B cell (primary cell): ENCODE measurements at regions not wholly inside any gene's neighbourhood (a gene's known extent, or its start where the extent isn't known, plus 50 kb on each side); places are given as distances from the start of the nearest gene placed in this dataset.

Experiments
- ATAC-seq: fragments of 200-7000 bp; cut with Tn5 transposase; one replicate; pipeline ENCODE4 v1.10.0; 2021; ENCODE audit warnings: low read depth, mild to moderate bottlenecking, moderate number of reproducible peaks, moderate library complexity
- CTCF ChIA-PET: fragments of 350-600 bp; sonication (Branson Sonifier 250); formaldehyde crosslinking; loops from one replicate; lab custom pipeline; 2021; ENCODE audit warnings: antibody characterized with exemption, inconsistent platforms; lab: Charles Lee
- POLR2A ChIA-PET: fragments of 350-600 bp; sonication (Branson Sonifier 250); formaldehyde crosslinking; loops from one replicate; lab custom pipeline; 2021; ENCODE audit warnings: antibody characterized with exemption; lab: Charles Lee
- DNase-seq: peaks from one replicate; pipeline ENCODE4 v3.0.0; 2013
- H2AFZ ChIP-seq: 2 replicates; pipeline ENCODE4 v1.6.1; 2012; ENCODE audit warnings: mild to moderate bottlenecking, low read depth, low read length; ENCODE audit not compliant: insufficient read depth, poor library complexity, severe bottlenecking
- H3K27ac ChIP-seq, 2 donors: 1 replicate in 1 of 2; 2 replicates in 1 of 2; pipeline ENCODE4 v1.5.1; 2012 to 2013; ENCODE audit warnings: low read length in 2 of 2, mild to moderate bottlenecking in 2 of 2, moderate library complexity in 1 of 2
- H3K27me3 ChIP-seq, 4 experiments: fragments of 200-600 bp in 1 of 4; sonication (generic) in 1 of 4; replicated peaks in 1 of 4; 1 replicate in 2 of 4; 2 replicates in 2 of 4; pipeline versions ENCODE4 v1.6.1 to v1.7.0; 2013 to 2016; ENCODE audit warnings: low read length in 3 of 4, mild to moderate bottlenecking in 2 of 4, mixed read lengths in 1 of 4, moderate library complexity in 1 of 4; ENCODE audit not compliant: insufficient read depth in 4 of 4, control insufficient read depth in 3 of 4; ENCODE audit errors: control extremely low read depth in 1 of 4
- H3K36me3 ChIP-seq, 2 experiments: replicated peaks in 1 of 2; 1 replicate in 1 of 2; 2 replicates in 1 of 2; pipeline versions ENCODE4 v1.6.1 to v1.7.1; 2013; ENCODE audit warnings: low read length in 1 of 2; ENCODE audit not compliant: insufficient read depth in 2 of 2, control insufficient read depth in 1 of 2; ENCODE audit errors: control extremely low read depth in 1 of 2, extremely low read depth in 1 of 2
- H3K4me1 ChIP-seq, 2 donors: fragments of 200-600 bp in 1 of 2; sonication (generic) in 1 of 2; 1 replicate in 1 of 2; 2 replicates in 1 of 2; pipeline versions ENCODE4 v1.5.1 to v1.6.1; 2013 to 2017; ENCODE audit warnings: low read length in 2 of 2; ENCODE audit not compliant: control insufficient read depth in 2 of 2, insufficient read depth in 2 of 2
- H3K4me2 ChIP-seq: replicated peaks from 2 replicates; pipeline ENCODE3; 2012; ENCODE audit warnings: mild to moderate bottlenecking, low read depth, low read length; ENCODE audit not compliant: poor library complexity, severe bottlenecking
- H3K4me3 ChIP-seq, 5 experiments: fragments of 200-600 bp in 1 of 5; sonication (generic) in 1 of 5; 1 replicate in 3 of 5; 2 replicates in 2 of 5; pipeline versions ENCODE4 v1.5.1 to v1.7.0; 2011 to 2016; ENCODE audit warnings: low read length in 4 of 5, mild to moderate bottlenecking in 4 of 5, low read depth in 2 of 5, control low read depth in 1 of 5, moderate library complexity in 1 of 5; ENCODE audit not compliant: insufficient read depth in 1 of 5; ENCODE audit errors: control extremely low read depth in 1 of 5, extremely low read depth in 1 of 5
- H3K79me2 ChIP-seq: fragments of 200-600 bp; sonication (generic); one replicate; pipeline ENCODE4 v1.6.0; 2016; ENCODE audit warnings: low read length; ENCODE audit not compliant: control insufficient read depth, insufficient read depth
- H3K9ac ChIP-seq: fragments of 200-600 bp; sonication (generic); 2 replicates; pipeline ENCODE4 v1.6.1; 2017; ENCODE audit warnings: mild to moderate bottlenecking, low read length, moderate library complexity
- H3K9me3 ChIP-seq, 3 donors: one replicate each; pipeline versions ENCODE4 v1.6.1 to v1.7.1; 2013; ENCODE audit warnings: low read length in 2 of 3; ENCODE audit not compliant: control insufficient read depth in 2 of 3, insufficient read depth in 1 of 3; ENCODE audit errors: control extremely low read depth in 1 of 3
- H4K20me1 ChIP-seq: 2 replicates; pipeline ENCODE4 v1.6.0; 2012; ENCODE audit warnings: mild to moderate bottlenecking, low read length; ENCODE audit not compliant: insufficient read depth, control insufficient read depth, poor library complexity, severe bottlenecking
- H3K27ac Mint-ChIP-seq: one replicate; pipeline ENCODE4 v1.8.0; 2021; ENCODE audit warnings: mixed read lengths
- H3K27me3 Mint-ChIP-seq: one replicate; pipeline ENCODE4 v1.8.0; 2021; ENCODE audit warnings: mixed read lengths
- H3K4me1 Mint-ChIP-seq: one replicate; pipeline ENCODE4 v1.8.0; 2021; ENCODE audit warnings: mixed read lengths
- H3K4me3 Mint-ChIP-seq: one replicate; pipeline ENCODE4 v1.8.0; 2021; ENCODE audit warnings: mixed read lengths
- H3K9me3 Mint-ChIP-seq: one replicate; pipeline ENCODE4 v1.8.0; 2022; ENCODE audit warnings: mixed read lengths; ENCODE audit not compliant: insufficient read depth
- CTCF ChIP-seq: fragments of 200-600 bp; IDR thresholded peaks from one replicate; pipeline ENCODE4 v1.8.0; 2022; ENCODE audit warnings: antibody characterized with exemption, mild to moderate bottlenecking
- EZH2 ChIP-seq: IDR thresholded peaks from 2 replicates; pipeline ENCODE4 v1.6.1; 2012; ENCODE audit warnings: borderline replicate concordance, low read depth, mild to moderate bottlenecking, moderate library complexity, low read length; ENCODE audit not compliant: insufficient read depth, poor library complexity, severe bottlenecking
- WGBS: methylation state at CpG from one replicate; pipeline ENCODE4 v1.1.5; 2013; ENCODE audit warnings: missing lambda C conversion rate; ENCODE audit not compliant: insufficient coverage; 5-methylcytosine and 5-hydroxymethylcytosine counted together
- intact Hi-C: fragments of 100-400 bp; cut with micrococcal nuclease; formaldehyde crosslinking; loops from one replicate; pipeline ENCODE4 v1.10.0; 2022

DNA sequence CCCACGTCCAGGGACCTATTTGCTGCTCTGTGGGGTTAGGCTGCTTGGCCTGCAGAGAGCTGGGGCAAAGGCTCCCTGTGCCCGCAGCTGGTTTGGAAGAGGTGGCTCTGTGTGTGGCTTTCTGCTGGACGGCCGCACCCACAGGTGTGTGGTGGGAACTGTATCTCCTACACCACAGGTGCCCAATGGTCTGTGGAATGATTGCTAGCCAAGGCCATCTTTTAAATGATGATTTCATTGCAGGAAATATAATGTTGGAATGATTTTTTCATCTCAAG lies 178.4 kb downstream of the DLL1 start:
- WGBS, result 92% methylated on average over 2 of the region's 4 CpGs
- TF ChIP-seq EZH2 (no peak), CTCF (no peak)
- CTCF ChIA-PET, result no interaction called here
- no peak overlapping the region for H3K27ac ChIP-seq
- no peaks in the 10 kb centered on the region for H3K36me3 ChIP-seq
- no peak overlapping the region for H2AFZ ChIP-seq
- no peak for DNase-seq
- ATAC-seq, result no peak
- H3K4me3 ChIP-seq, result no peak overlapping the region
- intact Hi-C loops, result no loop called here
- POLR2A ChIA-PET, result no interaction called here
- H3K27me3 Mint-ChIP-seq, result peaks cover 13% of the 10 kb centered on the region
- no peaks in the 10 kb centered on the region for H4K20me1 ChIP-seq
- H3K79me2 ChIP-seq, result no peaks in the 10 kb centered on the region
- no peaks in the 10 kb centered on the region for H3K4me1 Mint-ChIP-seq
- H3K27me3 ChIP-seq, result no peaks in the 10 kb centered on the region
- no peaks in the 10 kb centered on the region for H3K9me3 Mint-ChIP-seq
- no peak overlapping the region for H3K4me3 Mint-ChIP-seq
- no peaks in the 10 kb centered on the region for H3K9me3 ChIP-seq
- no peaks in the 10 kb centered on the region for H3K4me1 ChIP-seq
- no peak overlapping the region for H3K27ac Mint-ChIP-seq
- H3K9ac ChIP-seq, result no peak overlapping the region
- no peak overlapping the region for H3K4me2 ChIP-seq

DNA sequence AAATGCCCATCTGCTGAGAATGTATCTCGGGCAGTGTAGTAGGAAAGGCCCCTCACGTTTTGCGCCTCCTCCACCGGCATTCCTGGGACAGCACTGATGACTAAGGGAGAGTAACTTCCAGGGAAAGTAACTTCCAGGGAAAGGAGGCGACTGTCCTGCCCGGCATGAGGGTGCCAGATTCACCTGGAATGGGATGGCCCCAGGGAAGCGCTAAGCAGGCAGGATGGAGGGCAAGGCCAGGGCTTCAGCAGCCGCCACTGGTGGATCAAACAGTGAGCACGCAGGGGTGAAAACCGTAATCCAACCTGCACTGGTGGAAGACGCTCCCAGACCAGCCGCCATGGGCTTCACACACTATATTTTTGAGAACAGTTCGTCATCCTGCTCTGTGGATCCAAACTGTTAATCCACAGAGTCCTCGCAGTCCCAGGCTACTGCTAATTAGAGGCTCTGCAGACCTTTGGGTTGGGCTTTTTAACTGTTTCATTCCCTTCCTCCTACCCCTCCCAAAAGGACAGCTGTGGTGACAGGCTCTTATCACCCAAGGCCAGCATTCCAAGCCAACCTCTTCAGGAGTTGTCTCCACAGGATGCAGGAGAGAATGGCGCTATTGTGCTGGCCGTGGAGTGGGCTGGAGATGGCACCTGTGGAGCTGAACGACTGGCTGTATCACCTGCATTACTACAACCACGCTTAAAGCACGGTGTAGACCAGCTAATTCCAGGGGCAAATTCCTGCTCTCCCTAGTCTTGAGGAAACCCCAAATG lies 178.9 kb downstream of the DLL1 start:
- no peaks in the 10 kb centered on the region for H3K4me1 ChIP-seq
- H3K4me3 ChIP-seq, result no peak overlapping the region
- intact Hi-C loops, result no loop called here
- Mint-ChIP-seq H3K4me1 (no peaks in the 10 kb centered on the region), H3K9me3 (no peaks in the 10 kb centered on the region), H3K4me3 (no peak overlapping the region), H3K27me3 (peaks cover 14% of the 10 kb centered on the region), H3K27ac (no peak overlapping the region)
- H3K9ac ChIP-seq, result no peak overlapping the region
- 96% methylated on average over 14 of the region's 19 CpGs for WGBS
- H3K79me2 ChIP-seq, result no peaks in the 10 kb centered on the region
- H2AFZ ChIP-seq, result no peak overlapping the region
- H3K9me3 ChIP-seq, result no peaks in the 10 kb centered on the region
- DNase-seq (no peak), ATAC-seq (no peak)
- no peaks in the 10 kb centered on the region for H4K20me1 ChIP-seq
- no peaks in the 10 kb centered on the region for H3K27me3 ChIP-seq
- no peak for TF ChIP-seq CTCF
- TF ChIP-seq EZH2, result no peak
- no peak overlapping the region for H3K4me2 ChIP-seq
- ChIA-PET POLR2A (no interaction called here), CTCF (no interaction called here)
- no peak overlapping the region for H3K27ac ChIP-seq
- no peaks in the 10 kb centered on the region for H3K36me3 ChIP-seq
